Progenitor cell of endocrine pancreas (in vitro differentiated cells): ENCODE measurements at regions not wholly inside any gene's neighbourhood (a gene's known extent, or its start where the extent isn't known, plus 50 kb on each side); places are given as distances from the start of the nearest gene placed in this dataset.

Source experiments
- DNase-seq: peaks from one replicate; pipeline ENCODE4 v3.0.0; 2021; ENCODE audit warnings: low spot score; ENCODE audit not compliant: unreplicated experiment
- H3K27ac Mint-ChIP-seq: 2 replicates; pipeline ENCODE4 v1.8.0; 2021; ENCODE audit warnings: mild to moderate bottlenecking, moderate library complexity, mixed read lengths
- H3K27me3 Mint-ChIP-seq: 2 replicates; pipeline ENCODE4 v1.8.0; 2021; ENCODE audit warnings: mixed read lengths
- H3K36me3 Mint-ChIP-seq: 2 replicates; pipeline ENCODE4 v1.8.0; 2022; ENCODE audit warnings: mixed read lengths; ENCODE audit not compliant: insufficient read depth
- H3K4me1 Mint-ChIP-seq: 2 replicates; pipeline ENCODE4 v1.8.0; 2021; ENCODE audit warnings: low read depth, mixed read lengths
- H3K4me3 Mint-ChIP-seq: 2 replicates; pipeline ENCODE4 v1.8.0; 2021; ENCODE audit warnings: low read depth, mild to moderate bottlenecking, moderate library complexity, mixed read lengths
- H3K9me3 Mint-ChIP-seq: 2 replicates; pipeline ENCODE4 v1.8.0; 2021; ENCODE audit warnings: low read depth, mixed read lengths
- CTCF ChIP-seq: fragments of 200-600 bp; sonication (generic); IDR thresholded peaks from one replicate; pipeline ENCODE4 v1.5.0; 2021; ENCODE audit warnings: antibody characterized with exemption, mild to moderate bottlenecking; ENCODE audit not compliant: unreplicated experiment

- DNase-seq = no peak
- Mint-ChIP-seq H3K4me1 (no peaks in the 10 kb centered on the region), H3K4me3 (no peak overlapping the region), H3K9me3 (no peaks in the 10 kb centered on the region), H3K36me3 (no peaks in the 10 kb centered on the region), H3K27ac (no peak overlapping the region), H3K27me3 (peaks cover 18% of the 10 kb centered on the region)
- TF ChIP-seq CTCF = no peak
Measured at GRCh38 chr15:99443056-99443756, 122.6 kb upstream of the MEF2A start.

- no peak for DNase-seq
- Mint-ChIP-seq H3K4me3 (no peak overlapping the region), H3K4me1 (no peaks in the 10 kb centered on the region), H3K27ac (no peak overlapping the region), H3K9me3 (no peaks in the 10 kb centered on the region), H3K36me3 (no peaks in the 10 kb centered on the region), H3K27me3 (peaks cover 18% of the 10 kb centered on the region)
- TF ChIP-seq CTCF = no peak
Measured at GRCh38 chr15:99443768-99444446, 121.9 kb upstream of the MEF2A start.

- no peak for TF ChIP-seq CTCF
- DNase-seq = no peak
- no peaks in the 10 kb centered on the region for H3K4me1 Mint-ChIP-seq
- H3K27me3 Mint-ChIP-seq = peaks cover 15% of the 10 kb centered on the region
- no peaks in the 10 kb centered on the region for H3K9me3 Mint-ChIP-seq
- no peak overlapping the region for H3K4me3 Mint-ChIP-seq
- no peaks in the 10 kb centered on the region for H3K36me3 Mint-ChIP-seq
- H3K27ac Mint-ChIP-seq = no peak overlapping the region
Measured at GRCh38 chr15:99445272-99445850, 120.4 kb upstream of the MEF2A start.

GRCh38 chr15:99446565-99447496, 119.0 kb upstream of the MEF2A start:
- Mint-ChIP-seq H3K27me3 (peaks cover 14% of the 10 kb centered on the region), H3K9me3 (no peaks in the 10 kb centered on the region), H3K27ac (no peak overlapping the region), H3K4me1 (peaks cover 2% of the 10 kb centered on the region), H3K4me3 (no peak overlapping the region), H3K36me3 (no peaks in the 10 kb centered on the region)
- TF ChIP-seq CTCF = no peak
- no peak for DNase-seq
